Astrocyte (in vitro differentiated cells and primary cell): ENCODE measurements at regions not wholly inside any gene's neighbourhood (a gene's known extent, or its start where the extent isn't known, plus 50 kb on each side); places are given as distances from the start of the nearest gene placed in this dataset.

Experiments
- DNase-seq: peaks from one replicate; pipeline ENCODE4 v3.0.0-alpha.2; 2010; ENCODE audit warnings: low read depth
- FAIRE-seq: peaks from 2 replicates; lab custom pipeline; 2011; peaks lifted over from hg19 to GRCh38; lab: Jason Lieb, UNC
- H2AFZ ChIP-seq: 2 replicates; pipeline ENCODE4 v1.6.0; 2012; ENCODE audit warnings: low read depth, low read length, inconsistent platforms
- H3K27ac ChIP-seq: 2 replicates; pipeline ENCODE4 v1.5.1; 2011; ENCODE audit warnings: low read depth, low read length, inconsistent platforms
- H3K27me3 ChIP-seq: 2 replicates; pipeline ENCODE4 v1.6.0; 2011; ENCODE audit warnings: low read length, inconsistent platforms; ENCODE audit not compliant: insufficient read depth
- H3K36me3 ChIP-seq: 2 replicates; pipeline ENCODE4 v1.5.1; 2011; ENCODE audit warnings: low read length, inconsistent platforms; ENCODE audit not compliant: insufficient read depth
- H3K4me1 ChIP-seq: 2 replicates; pipeline ENCODE4 v1.5.1; 2011; ENCODE audit warnings: low read length, inconsistent platforms; ENCODE audit not compliant: insufficient read depth
- H3K4me2 ChIP-seq: 2 replicates; pipeline ENCODE4 v1.6.0; 2012; ENCODE audit warnings: low read length, inconsistent platforms
- H3K4me3 ChIP-seq: 2 replicates; pipeline ENCODE4 v1.5.1; 2011; ENCODE audit warnings: low read depth, mild to moderate bottlenecking, low read length, inconsistent platforms; ENCODE audit not compliant: insufficient read depth
- H3K79me2 ChIP-seq: 2 replicates; pipeline ENCODE4 v1.6.0; 2012; ENCODE audit warnings: mild to moderate bottlenecking, low read length, inconsistent platforms; ENCODE audit not compliant: insufficient read depth
- H3K9ac ChIP-seq: 2 replicates; pipeline ENCODE4 v1.6.0; 2012; ENCODE audit warnings: mild to moderate bottlenecking, low read length, inconsistent platforms
- H3K9me3 ChIP-seq: 2 replicates; pipeline ENCODE4 v1.5.1; 2012; ENCODE audit warnings: low read depth, mild to moderate bottlenecking, low read length, inconsistent platforms; ENCODE audit not compliant: insufficient read depth
- H4K20me1 ChIP-seq: 2 replicates; pipeline ENCODE4 v1.6.0; 2012; ENCODE audit warnings: low read length, inconsistent platforms; ENCODE audit not compliant: insufficient read depth
- H3K27ac Mint-ChIP-seq: one replicate; pipeline ENCODE4 v1.8.0; 2021; ENCODE audit warnings: mild to moderate bottlenecking, mixed read lengths; ENCODE audit not compliant: unreplicated experiment
- H3K27me3 Mint-ChIP-seq: one replicate; pipeline ENCODE4 v1.8.0; 2021; ENCODE audit warnings: low read depth, mixed read lengths; ENCODE audit not compliant: unreplicated experiment
- H3K36me3 Mint-ChIP-seq: one replicate; pipeline ENCODE4 v1.8.0; 2021; ENCODE audit warnings: low read depth, mixed read lengths; ENCODE audit not compliant: unreplicated experiment
- H3K4me1 Mint-ChIP-seq: one replicate; pipeline ENCODE4 v1.8.0; 2021; ENCODE audit warnings: low read depth, mixed read lengths; ENCODE audit not compliant: unreplicated experiment
- H3K4me3 Mint-ChIP-seq: one replicate; pipeline ENCODE4 v1.8.0; 2021; ENCODE audit warnings: mild to moderate bottlenecking, moderate library complexity, mixed read lengths; ENCODE audit not compliant: unreplicated experiment
- H3K9me3 Mint-ChIP-seq: one replicate; pipeline ENCODE4 v1.8.0; 2021; ENCODE audit warnings: mild to moderate bottlenecking, mixed read lengths; ENCODE audit not compliant: unreplicated experiment
- EZH2 ChIP-seq: IDR thresholded peaks from 2 replicates; pipeline ENCODE4 v1.6.1; 2012; ENCODE audit warnings: mild to moderate bottlenecking, low read length, inconsistent platforms; ENCODE audit not compliant: insufficient read depth
- TF ChIP-seq, protein P1 (sequence below): IDR thresholded peaks from 2 replicates; pipeline ENCODE4 v1.5.1; 2011; ENCODE audit warnings: low read depth, mild to moderate bottlenecking, inconsistent platforms, low read length, moderate library complexity; ENCODE audit not compliant: insufficient read depth

GRCh38 chr10:62453274-62453673, 79.1 kb downstream of the ZNF365 start:
- H3K36me3 ChIP-seq = no peaks in the 10 kb centered on the region
- H3K27ac Mint-ChIP-seq = no peak overlapping the region
- FAIRE-seq (peak; percentile 49), DNase-seq (no peak)
- no peak overlapping the region for H3K27ac ChIP-seq
- peaks cover 56% of the 10 kb centered on the region for H3K4me1 Mint-ChIP-seq
- no peaks in the 10 kb centered on the region for H3K27me3 ChIP-seq
- H3K27me3 Mint-ChIP-seq = no peaks in the 10 kb centered on the region
- H3K36me3 Mint-ChIP-seq = no peaks in the 10 kb centered on the region
- H4K20me1 ChIP-seq = no peaks in the 10 kb centered on the region
- no peak overlapping the region for H3K9ac ChIP-seq
- no peak overlapping the region for H3K4me3 Mint-ChIP-seq
- TF ChIP-seq, protein P1, sequence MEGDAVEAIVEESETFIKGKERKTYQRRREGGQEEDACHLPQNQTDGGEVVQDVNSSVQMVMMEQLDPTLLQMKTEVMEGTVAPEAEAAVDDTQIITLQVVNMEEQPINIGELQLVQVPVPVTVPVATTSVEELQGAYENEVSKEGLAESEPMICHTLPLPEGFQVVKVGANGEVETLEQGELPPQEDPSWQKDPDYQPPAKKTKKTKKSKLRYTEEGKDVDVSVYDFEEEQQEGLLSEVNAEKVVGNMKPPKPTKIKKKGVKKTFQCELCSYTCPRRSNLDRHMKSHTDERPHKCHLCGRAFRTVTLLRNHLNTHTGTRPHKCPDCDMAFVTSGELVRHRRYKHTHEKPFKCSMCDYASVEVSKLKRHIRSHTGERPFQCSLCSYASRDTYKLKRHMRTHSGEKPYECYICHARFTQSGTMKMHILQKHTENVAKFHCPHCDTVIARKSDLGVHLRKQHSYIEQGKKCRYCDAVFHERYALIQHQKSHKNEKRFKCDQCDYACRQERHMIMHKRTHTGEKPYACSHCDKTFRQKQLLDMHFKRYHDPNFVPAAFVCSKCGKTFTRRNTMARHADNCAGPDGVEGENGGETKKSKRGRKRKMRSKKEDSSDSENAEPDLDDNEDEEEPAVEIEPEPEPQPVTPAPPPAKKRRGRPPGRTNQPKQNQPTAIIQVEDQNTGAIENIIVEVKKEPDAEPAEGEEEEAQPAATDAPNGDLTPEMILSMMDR = no peak
- no peak for TF ChIP-seq EZH2
- H2AFZ ChIP-seq = no peak overlapping the region
- no peak overlapping the region for H3K4me3 ChIP-seq
- H3K9me3 Mint-ChIP-seq = peaks cover 2% of the 10 kb centered on the region
- H3K9me3 ChIP-seq = no peaks in the 10 kb centered on the region
- no peaks in the 10 kb centered on the region for H3K79me2 ChIP-seq
- H3K4me2 ChIP-seq = no peak overlapping the region
- H3K4me1 ChIP-seq = peaks cover 6% of the 10 kb centered on the region

DNA sequence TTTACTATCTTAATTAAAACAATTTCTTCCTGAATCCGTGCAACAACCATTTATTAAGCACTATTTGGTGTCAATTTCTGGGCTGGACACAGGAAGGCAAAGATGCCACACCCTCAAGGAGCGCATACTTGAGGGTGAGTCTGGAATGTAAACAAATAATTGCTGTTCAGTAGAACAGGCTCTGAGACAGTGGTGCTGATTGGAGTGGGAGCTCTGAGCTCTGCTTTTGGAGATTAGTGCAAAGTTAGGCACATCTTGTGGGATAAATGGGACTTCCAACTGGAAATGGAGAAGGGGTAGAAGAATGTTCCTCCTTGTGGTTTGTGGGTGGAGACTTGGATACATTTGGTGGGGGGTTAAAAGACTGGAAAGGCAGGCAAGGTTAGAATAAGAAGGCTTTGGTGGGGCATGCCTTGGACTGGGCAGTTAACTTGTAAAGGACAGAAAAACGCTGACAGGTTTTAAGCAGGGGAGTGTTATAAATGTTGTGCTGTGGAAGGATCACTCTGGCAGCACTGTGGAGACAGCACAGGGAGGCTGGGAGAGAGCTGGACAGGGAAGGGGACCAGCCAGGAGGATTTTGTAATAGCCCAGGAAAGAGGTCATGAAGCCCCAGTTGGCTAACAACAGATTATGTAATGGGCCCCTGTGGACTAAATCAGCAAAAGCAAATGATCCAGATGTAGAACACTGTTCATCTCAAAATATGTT, 80.7 kb downstream of the ZNF365 start:
- H3K4me3 Mint-ChIP-seq = peak overlapping the region; percentile 23
- Histone ChIP-seq H3K36me3 (no peaks in the 10 kb centered on the region), H3K27ac (no peak overlapping the region), H3K27me3 (no peaks in the 10 kb centered on the region), H3K79me2 (no peaks in the 10 kb centered on the region), H4K20me1 (no peaks in the 10 kb centered on the region), H3K4me1 (peaks cover 6% of the 10 kb centered on the region), H3K4me3 (no peak overlapping the region), H2AFZ (peak overlapping the region; percentile 0), H3K9me3 (no peaks in the 10 kb centered on the region), H3K4me2 (peak overlapping the region; percentile 58), H3K9ac (no peak overlapping the region)
- peaks cover 2% of the 10 kb centered on the region for H3K9me3 Mint-ChIP-seq
- peaks cover 61% of the 10 kb centered on the region for H3K4me1 Mint-ChIP-seq
- no peaks in the 10 kb centered on the region for H3K36me3 Mint-ChIP-seq
- peak; percentile 17 for FAIRE-seq
- H3K27me3 Mint-ChIP-seq = no peaks in the 10 kb centered on the region
- DNase-seq = peak; percentile 91
- H3K27ac Mint-ChIP-seq = peak overlapping the region; percentile 95
- TF ChIP-seq EZH2 = no peak
- TF ChIP-seq, protein P1 = no peak

DNA sequence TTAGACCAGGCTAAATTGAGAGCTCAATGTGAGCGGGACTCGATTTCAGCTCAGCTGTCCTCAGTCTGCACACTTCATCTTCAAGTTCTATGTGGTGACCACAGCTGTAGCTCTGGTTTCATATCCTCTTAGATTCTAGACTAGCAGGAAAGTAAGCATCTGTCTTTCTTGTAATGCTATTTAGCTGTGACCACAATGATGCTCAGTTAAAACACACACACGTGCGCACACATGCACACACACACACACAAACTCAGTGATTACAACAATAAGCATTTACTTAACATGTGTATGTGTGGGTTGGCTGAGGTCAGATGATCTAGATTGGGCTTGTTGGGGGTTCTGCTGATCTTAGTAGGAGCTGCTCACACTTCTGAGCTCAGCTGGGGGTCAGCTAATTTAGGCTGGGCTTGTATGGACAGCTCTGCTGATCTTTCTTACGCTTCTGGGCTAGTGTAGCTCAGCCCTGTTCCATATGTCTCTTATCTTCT, 82.5 kb downstream of the ZNF365 start:
- H3K36me3 ChIP-seq = no peaks in the 10 kb centered on the region
- FAIRE-seq (no peak), DNase-seq (peak; percentile 32)
- no peak overlapping the region for H3K27ac ChIP-seq
- no peak overlapping the region for H2AFZ ChIP-seq
- no peaks in the 10 kb centered on the region for H3K79me2 ChIP-seq
- Mint-ChIP-seq H3K27ac (peak overlapping the region; percentile 64), H3K4me3 (no peak overlapping the region), H3K9me3 (peaks cover 2% of the 10 kb centered on the region), H3K27me3 (no peaks in the 10 kb centered on the region), H3K4me1 (peaks cover 50% of the 10 kb centered on the region), H3K36me3 (peaks cover 2% of the 10 kb centered on the region)
- H3K9ac ChIP-seq = no peak overlapping the region
- H3K27me3 ChIP-seq = no peaks in the 10 kb centered on the region
- TF ChIP-seq, protein P1 = no peak
- TF ChIP-seq EZH2 = no peak
- no peaks in the 10 kb centered on the region for H3K9me3 ChIP-seq
- peaks cover 6% of the 10 kb centered on the region for H3K4me1 ChIP-seq
- H3K4me3 ChIP-seq = no peak overlapping the region
- no peaks in the 10 kb centered on the region for H4K20me1 ChIP-seq
- H3K4me2 ChIP-seq = no peak overlapping the region
